ENCODE measurements at regions not wholly inside any gene's neighbourhood (a gene's known extent, or its start where the extent isn't known, plus 50 kb on each side); places are given as distances from the start of the nearest gene placed in this dataset.

DNA sequence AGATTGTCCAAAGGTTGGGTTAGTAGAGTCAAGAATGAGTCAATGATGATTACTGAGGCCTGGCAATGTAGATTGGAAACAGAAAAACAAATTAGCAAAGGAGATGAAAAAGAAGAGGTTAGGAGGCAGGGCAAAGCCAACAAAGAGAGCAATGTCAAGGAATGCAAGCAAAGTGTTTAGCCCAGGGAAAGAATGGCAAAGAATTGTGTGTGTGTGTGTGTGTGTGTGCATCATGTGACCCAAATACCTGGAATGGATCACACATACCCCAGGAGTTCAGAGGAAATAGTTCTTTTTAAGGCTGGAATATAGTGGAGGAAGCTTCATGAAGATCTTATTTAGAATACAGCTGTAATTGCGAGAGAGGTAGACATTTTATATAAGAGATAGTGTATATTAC is 831.7 kb upstream of the ARPP21 start (continued):
- TF ChIP-seq CTCF (conservative IDR thresholded peaks at IDR 0.05; ENCODE audit: low read depth in 2 of 2) (no peak), JUNB (IDR thresholded peaks at IDR 0.05; ENCODE audit: unreplicated experiment) (no peak), ZNF114 (CRISPR knock-in tag; IDR thresholded peaks at IDR 0.05) (no peak), ZNF331 (CRISPR knock-in tag; IDR thresholded peaks at IDR 0.05; ENCODE audit: low read depth) (no peak), EZH2 (IDR thresholded peaks at IDR 0.05; ENCODE audit: low read depth, unreplicated experiment) (no peak), STAT1 (IDR thresholded peaks at IDR 0.05; ENCODE audit: unreplicated experiment) (no peak)
- TF ChIP-seq, protein P1, sequence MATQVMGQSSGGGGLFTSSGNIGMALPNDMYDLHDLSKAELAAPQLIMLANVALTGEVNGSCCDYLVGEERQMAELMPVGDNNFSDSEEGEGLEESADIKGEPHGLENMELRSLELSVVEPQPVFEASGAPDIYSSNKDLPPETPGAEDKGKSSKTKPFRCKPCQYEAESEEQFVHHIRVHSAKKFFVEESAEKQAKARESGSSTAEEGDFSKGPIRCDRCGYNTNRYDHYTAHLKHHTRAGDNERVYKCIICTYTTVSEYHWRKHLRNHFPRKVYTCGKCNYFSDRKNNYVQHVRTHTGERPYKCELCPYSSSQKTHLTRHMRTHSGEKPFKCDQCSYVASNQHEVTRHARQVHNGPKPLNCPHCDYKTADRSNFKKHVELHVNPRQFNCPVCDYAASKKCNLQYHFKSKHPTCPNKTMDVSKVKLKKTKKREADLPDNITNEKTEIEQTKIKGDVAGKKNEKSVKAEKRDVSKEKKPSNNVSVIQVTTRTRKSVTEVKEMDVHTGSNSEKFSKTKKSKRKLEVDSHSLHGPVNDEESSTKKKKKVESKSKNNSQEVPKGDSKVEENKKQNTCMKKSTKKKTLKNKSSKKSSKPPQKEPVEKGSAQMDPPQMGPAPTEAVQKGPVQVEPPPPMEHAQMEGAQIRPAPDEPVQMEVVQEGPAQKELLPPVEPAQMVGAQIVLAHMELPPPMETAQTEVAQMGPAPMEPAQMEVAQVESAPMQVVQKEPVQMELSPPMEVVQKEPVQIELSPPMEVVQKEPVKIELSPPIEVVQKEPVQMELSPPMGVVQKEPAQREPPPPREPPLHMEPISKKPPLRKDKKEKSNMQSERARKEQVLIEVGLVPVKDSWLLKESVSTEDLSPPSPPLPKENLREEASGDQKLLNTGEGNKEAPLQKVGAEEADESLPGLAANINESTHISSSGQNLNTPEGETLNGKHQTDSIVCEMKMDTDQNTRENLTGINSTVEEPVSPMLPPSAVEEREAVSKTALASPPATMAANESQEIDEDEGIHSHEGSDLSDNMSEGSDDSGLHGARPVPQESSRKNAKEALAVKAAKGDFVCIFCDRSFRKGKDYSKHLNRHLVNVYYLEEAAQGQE (IDR thresholded peaks at IDR 0.05; ENCODE audit: unreplicated experiment) = no peak

- Histone ChIP-seq H4K20me1 (replicated peaks; ENCODE audit: insufficient read depth) (no peaks in the 10 kb centered on the region), H3K9me2 (ENCODE audit: insufficient read depth) (peaks cover 18% of the 10 kb centered on the region), H3K4me3 (no peak overlapping the region), H2AFZ (no peak overlapping the region), H3K27ac (ENCODE audit: low read depth) (no peak overlapping the region), H3K4me2 (no peak overlapping the region), H3K4me1 (ENCODE audit: insufficient read depth) (peaks cover 6% of the 10 kb centered on the region; the same call in 1 of the 2 replicates), H3K27me3 (ENCODE audit: insufficient read depth) (no peaks in the 10 kb centered on the region), H3K36me3 (ENCODE audit: insufficient read depth) (no peaks in the 10 kb centered on the region), H3F3A (replicated peaks; ENCODE audit: low read depth) (no peaks in the 10 kb centered on the region), H3K79me2 (replicated peaks; ENCODE audit: insufficient read depth) (no peaks in the 10 kb centered on the region)
- no peaks in the 10 kb centered on the region for H3K27me3 Mint-ChIP-seq (ENCODE audit: insufficient read depth, low read depth, poor library complexity)
- DNase-seq (ENCODE audit: low spot score) = peak; percentile 31
- H3K4me3 Mint-ChIP-seq = no peak overlapping the region
- H3K9me3 Mint-ChIP-seq = no peaks in the 10 kb centered on the region
- no peaks in the 10 kb centered on the region for H3K36me3 Mint-ChIP-seq (ENCODE audit: low read depth)
- no peak overlapping the region for H3K27ac Mint-ChIP-seq
- peak; percentile 63 for ATAC-seq
- H3K4me1 Mint-ChIP-seq = peaks cover 19% of the 10 kb centered on the region
- no peak for TF ChIP-seq JUNB (IDR thresholded peaks at IDR 0.05; ENCODE audit: unreplicated experiment)
- no peak for TF ChIP-seq ZNF114 (CRISPR knock-in tag; IDR thresholded peaks at IDR 0.05)
- no peak for TF ChIP-seq STAT1 (IDR thresholded peaks at IDR 0.05; ENCODE audit: unreplicated experiment)
- TF ChIP-seq, protein P1 (IDR thresholded peaks at IDR 0.05; ENCODE audit: unreplicated experiment) = no peak
These were observed 831.0 kb upstream of the ARPP21 start for GRCh38 chr3:34808287-34808686.

Data from GM23338 (cell line).